Stimulated activated naive CD4-positive, alpha-beta T cell (primary cell): ENCODE measurements at regions not wholly inside any gene's neighbourhood (a gene's known extent, or its start where the extent isn't known, plus 50 kb on each side); places are given as distances from the start of the nearest gene placed in this dataset.

ENCODE experiments used
- DNase-seq, 6 experiments: peaks; one replicate each; lab custom pipeline; 2025; lab: John Stamatoyannopoulos, UW

GRCh38 chr4:122305853-122306252 lies 73.0 kb upstream of the ADAD1 start:
- no peak for DNase-seq

GRCh38 chr4:122309988-122310626 lies 68.7 kb upstream of the ADAD1 start:
- DNase-seq = peak in 2 of 6 experiments; percentile 6 to 11

DNA sequence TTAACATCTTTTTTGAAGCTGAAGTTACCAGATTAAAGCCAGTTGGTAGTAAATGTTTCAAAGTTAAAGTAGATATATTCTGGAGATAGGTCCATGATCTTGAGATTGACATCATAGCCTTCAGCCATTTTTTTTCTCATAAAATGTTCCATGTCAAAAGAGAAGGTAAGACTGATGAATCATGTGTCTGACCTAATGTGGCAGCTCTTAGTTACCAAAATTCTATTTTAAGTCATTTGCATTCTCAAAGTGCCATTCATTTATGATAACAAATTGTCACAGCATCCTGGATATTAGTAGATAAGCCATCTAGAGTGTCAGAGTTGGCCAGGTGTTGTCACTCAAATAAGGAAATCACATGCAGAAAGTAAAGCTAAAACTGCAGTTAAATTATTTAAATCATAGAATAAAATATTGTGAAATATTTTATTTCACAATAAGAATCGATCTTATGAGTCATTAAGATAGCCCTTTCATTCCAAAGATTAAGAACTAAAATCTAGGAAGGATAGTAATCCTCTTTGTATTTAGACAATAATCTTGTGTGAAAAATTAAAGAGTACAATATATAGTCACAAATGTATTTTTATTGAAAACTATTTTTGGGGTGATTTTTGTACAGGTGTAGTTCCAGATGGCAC lies 65.7 kb upstream of the ADAD1 start:
- DNase-seq = no peak

DNA sequence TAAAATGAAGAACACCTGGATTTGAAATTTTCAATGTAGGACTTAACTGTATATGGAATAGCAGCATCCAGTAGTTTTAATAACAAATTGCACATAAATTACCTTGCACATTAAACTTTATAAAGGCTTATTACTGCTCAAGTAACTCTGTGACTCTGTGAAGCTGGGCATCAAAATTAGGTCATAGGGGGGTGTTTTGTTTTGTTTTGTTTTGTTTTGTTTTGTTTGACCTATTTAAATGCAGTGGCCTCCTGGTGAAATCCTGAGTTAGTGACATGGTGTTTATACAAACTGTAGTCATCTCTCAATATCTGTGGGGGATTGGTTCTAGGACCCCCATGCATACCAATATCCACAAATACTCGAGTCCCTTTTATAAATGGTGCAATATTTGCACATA lies 51.9 kb upstream of the ADAD1 start:
- DNase-seq = no peak

- DNase-seq = no peak
Observed at GRCh38 chr4:122328893-122329292, 49.9 kb upstream of the ADAD1 start.
